Suprapubic skin (tissue), 4 donors: ENCODE measurements at regions not wholly inside any gene's neighbourhood (a gene's known extent, or its start where the extent isn't known, plus 50 kb on each side); places are given as distances from the start of the nearest gene placed in this dataset.
A peak's percentile ranks its signal among the peaks of the same experiment; 100 is the strongest.

Experiments used
- DNase-seq, 2 donors: peaks; one replicate each; pipeline ENCODE4 v3.0.0-alpha.2; 2019; ENCODE audit warnings: low spot score in 2 of 2
- H3K27ac ChIP-seq: fragments of 200-600 bp; sonication (generic); one replicate; pipeline ENCODE4 v1.5.1; 2019
- H3K27me3 ChIP-seq: fragments of 200-600 bp; sonication (generic); one replicate; pipeline ENCODE4 v1.5.1; 2019
- H3K36me3 ChIP-seq: fragments of 200-600 bp; sonication (generic); one replicate; pipeline ENCODE4 v1.5.1; 2019
- H3K4me1 ChIP-seq: fragments of 200-600 bp; sonication (generic); one replicate; pipeline ENCODE4 v1.5.1; 2019
- H3K4me3 ChIP-seq: fragments of 200-600 bp; sonication (generic); one replicate; pipeline ENCODE4 v1.5.1; 2019; ENCODE audit warnings: mild to moderate bottlenecking
- H3K9me3 ChIP-seq: fragments of 200-600 bp; sonication (generic); one replicate; pipeline ENCODE4 v1.5.1; 2019
- CTCF ChIP-seq, 2 donors: fragments of 200-600 bp in 1 of 2; fragments of 450-650 bp in 1 of 2; sonication (generic) in 1 of 2; IDR thresholded peaks; one replicate each; pipeline ENCODE4 v1.5.1; 2016 to 2019; ENCODE audit warnings: antibody characterized with exemption in 2 of 2, mild to moderate bottlenecking in 1 of 2, moderate library complexity in 1 of 2
- EP300 ChIP-seq: sonication (generic); formaldehyde crosslinking; IDR thresholded peaks from one replicate; pipeline ENCODE4 v1.6.1; 2017; ENCODE audit warnings: antibody characterized with exemption
- POLR2A ChIP-seq, 2 donors: fragments of 450-650 bp; IDR thresholded peaks; one replicate each; pipeline ENCODE4 v1.6.1; 2017; ENCODE audit warnings: antibody characterized with exemption in 2 of 2, mild to moderate bottlenecking in 2 of 2, moderate library complexity in 2 of 2
- POLR2AphosphoS5 ChIP-seq, 3 donors: sonication (generic); formaldehyde crosslinking; IDR thresholded peaks; one replicate each; pipeline ENCODE4 v1.6.1; 2017; ENCODE audit warnings: antibody characterized with exemption in 3 of 3
- WGBS: methylation state at CpG from one replicate; pipeline ENCODE4 v1.1.5; 2018; 5-methylcytosine and 5-hydroxymethylcytosine counted together

DNA sequence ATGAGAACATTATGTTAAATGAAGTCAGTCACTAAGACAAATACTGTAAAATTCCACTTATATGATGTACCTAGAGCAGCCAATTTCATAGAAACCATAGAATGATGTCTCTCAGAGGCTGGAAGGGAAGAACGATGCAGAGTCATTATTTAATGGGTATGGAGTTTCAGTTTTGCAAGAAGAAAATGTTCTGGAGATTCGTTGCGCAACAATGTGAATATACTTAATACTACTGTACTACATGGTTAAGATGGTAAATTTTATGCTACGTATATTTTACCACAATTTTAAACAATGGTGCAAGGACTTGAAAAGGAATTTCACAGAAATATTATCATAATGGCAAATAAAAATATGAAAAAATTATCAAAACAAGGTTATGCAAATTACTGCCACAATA, 972.6 kb downstream of the KCNMA1 start:
- Histone ChIP-seq H3K9me3 (no peaks in the 10 kb centered on the region), H3K4me3 (no peak overlapping the region), H3K4me1 (no peaks in the 10 kb centered on the region), H3K36me3 (no peaks in the 10 kb centered on the region), H3K27me3 (no peaks in the 10 kb centered on the region), H3K27ac (no peak overlapping the region)
- WGBS: 91% methylated on average over 4 of the region's 4 CpGs
- TF ChIP-seq CTCF (IDR thresholded peaks at IDR 0.05) (no peak), POLR2A (IDR thresholded peaks at IDR 0.05) (no peak), EP300 (no peak), POLR2AphosphoS5 (IDR thresholded peaks at IDR 0.05) (no peak)
- no peak for DNase-seq

GRCh38 chr10:76657337-76658012, 980.1 kb downstream of the KCNMA1 start:
- H3K9me3 ChIP-seq: no peaks in the 10 kb centered on the region

GRCh38 chr10:76651154-76651553, 986.5 kb downstream of the KCNMA1 start:
- no peaks in the 10 kb centered on the region for H3K27me3 ChIP-seq
- 53% methylated on average over 4 of the region's 4 CpGs for WGBS

More at GRCh38 chr10:76657337-76658012, 980.1 kb downstream of the KCNMA1 start:
- TF ChIP-seq EP300 (no peak), POLR2A (IDR thresholded peaks at IDR 0.05) (no peak)
- no peak for DNase-seq
- Histone ChIP-seq H3K4me1 (no peaks in the 10 kb centered on the region), H3K36me3 (no peaks in the 10 kb centered on the region), H3K27me3 (no peaks in the 10 kb centered on the region), H3K27ac (no peak overlapping the region), H3K4me3 (no peak overlapping the region)

GRCh38 chr10:76649723-76650127, 987.9 kb downstream of the KCNMA1 start:
- Histone ChIP-seq H3K4me3 (no peak overlapping the region), H3K27me3 (no peaks in the 10 kb centered on the region), H3K36me3 (no peaks in the 10 kb centered on the region), H3K27ac (peak overlapping the region; percentile 47), H3K4me1 (no peaks in the 10 kb centered on the region), H3K9me3 (no peaks in the 10 kb centered on the region)
- 46% methylated on average over 3 of the region's 3 CpGs for WGBS
- TF ChIP-seq CTCF (IDR thresholded peaks at IDR 0.05) (no peak), POLR2AphosphoS5 (IDR thresholded peaks at IDR 0.05) (no peak), POLR2A (IDR thresholded peaks at IDR 0.05) (no peak), EP300 (no peak)
- no peak for DNase-seq

More at GRCh38 chr10:76651154-76651553, 986.5 kb downstream of the KCNMA1 start:
- H3K9me3 ChIP-seq: no peaks in the 10 kb centered on the region
- no peak overlapping the region for H3K4me3 ChIP-seq
- H3K27ac ChIP-seq: no peak overlapping the region
- no peaks in the 10 kb centered on the region for H3K36me3 ChIP-seq
- TF ChIP-seq POLR2AphosphoS5 (IDR thresholded peaks at IDR 0.05) (no peak), CTCF (IDR thresholded peaks at IDR 0.05) (no peak), POLR2A (IDR thresholded peaks at IDR 0.05) (no peak), EP300 (no peak)
- no peak for DNase-seq
- no peaks in the 10 kb centered on the region for H3K4me1 ChIP-seq

DNA sequence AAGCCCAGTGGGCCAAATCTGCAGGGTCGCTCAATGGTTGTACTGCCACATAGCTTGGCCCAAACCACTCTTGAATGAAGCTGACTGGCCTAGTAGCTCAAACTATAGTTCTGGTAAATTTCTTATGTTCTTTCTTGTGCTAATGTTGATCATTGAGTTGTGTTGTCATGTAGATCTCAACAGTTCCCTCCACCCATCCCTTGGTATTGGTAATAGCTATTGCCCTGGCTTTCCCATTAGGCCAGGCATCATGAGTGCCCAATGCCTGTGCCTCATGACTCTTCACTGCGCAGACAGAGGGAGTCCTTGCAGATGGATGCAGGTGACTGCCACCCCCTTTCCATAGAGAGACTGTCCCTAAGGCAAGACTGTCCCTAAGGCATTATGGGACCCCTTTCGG, 988.4 kb downstream of the KCNMA1 start:
- DNase-seq: no peak
- Histone ChIP-seq H3K27me3 (no peaks in the 10 kb centered on the region), H3K36me3 (no peaks in the 10 kb centered on the region), H3K4me3 (no peak overlapping the region), H3K27ac (peak overlapping the region; percentile 47), H3K9me3 (no peaks in the 10 kb centered on the region), H3K4me1 (no peaks in the 10 kb centered on the region)
- WGBS: 81% methylated on average over 3 of the region's 3 CpGs
- no peak for TF ChIP-seq CTCF (IDR thresholded peaks at IDR 0.05)
- no peak for TF ChIP-seq POLR2A (IDR thresholded peaks at IDR 0.05)
- no peak for TF ChIP-seq EP300
- no peak for TF ChIP-seq POLR2AphosphoS5 (IDR thresholded peaks at IDR 0.05)

GRCh38 chr10:76647301-76647700, 990.3 kb downstream of the KCNMA1 start:
- TF ChIP-seq EP300: no peak
- TF ChIP-seq CTCF (IDR thresholded peaks at IDR 0.05): no peak
- no peak for TF ChIP-seq POLR2AphosphoS5 (IDR thresholded peaks at IDR 0.05)
- no peak for TF ChIP-seq POLR2A (IDR thresholded peaks at IDR 0.05)
- Histone ChIP-seq H3K9me3 (no peaks in the 10 kb centered on the region), H3K4me3 (no peak overlapping the region)

More at GRCh38 chr10:76647301-76647700, 990.3 kb downstream of the KCNMA1 start:
- Histone ChIP-seq H3K27ac (no peak overlapping the region), H3K4me1 (no peaks in the 10 kb centered on the region), H3K27me3 (no peaks in the 10 kb centered on the region), H3K36me3 (no peaks in the 10 kb centered on the region)
- DNase-seq: no peak
- WGBS: 69% methylated on average over 2 of the region's 2 CpGs
